NT2/D1 (cell line): ENCODE measurements at regions not wholly inside any gene's neighbourhood (a gene's known extent, or its start where the extent isn't known, plus 50 kb on each side); places are given as distances from the start of the nearest gene placed in this dataset.

Source experiments
- SUZ12 ChIP-seq: IDR thresholded peaks from 2 replicates; pipeline ENCODE4 v1.6.1; 2011; ENCODE audit not compliant: insufficient read length, insufficient read depth; ENCODE audit errors: extremely low read depth
- ZNF274 ChIP-seq: IDR thresholded peaks from 2 replicates; pipeline ENCODE4 v1.6.1; 2011; ENCODE audit warnings: mild to moderate bottlenecking, low read depth, low read length

- TF ChIP-seq ZNF274: no peak
- no peak for TF ChIP-seq SUZ12
These were observed 178.0 kb upstream of the IGFBP3 start for GRCh38 chr7:46099076-46099475.
